Keratinocyte (primary cell): ENCODE measurements at regions not wholly inside any gene's neighbourhood (a gene's known extent, or its start where the extent isn't known, plus 50 kb on each side); places are given as distances from the start of the nearest gene placed in this dataset.

Experiments used
- DNase-seq: peaks from one replicate; pipeline ENCODE4 v3.0.0-alpha.2; 2011; ENCODE audit warnings: low read depth, missing footprints, low spot score
- FAIRE-seq: peaks from 2 replicates; lab custom pipeline; 2011; peaks lifted over from hg19 to GRCh38; lab: Jason Lieb, UNC
- H2AFZ ChIP-seq: 2 replicates; pipeline ENCODE4 v1.6.0; 2012; ENCODE audit warnings: low read length, control low read depth, inconsistent platforms; ENCODE audit not compliant: control insufficient read depth
- H3K27ac ChIP-seq: 2 replicates; pipeline ENCODE4 v1.5.1; 2011; ENCODE audit warnings: low read length; ENCODE audit not compliant: control insufficient read depth, insufficient read depth
- H3K27me3 ChIP-seq: 3 replicates; pipeline ENCODE4 v1.6.0; 2011; ENCODE audit warnings: low read length; ENCODE audit not compliant: control insufficient read depth, insufficient read depth; ENCODE audit errors: extremely low read depth
- H3K36me3 ChIP-seq, 2 experiments: 2 replicates in 1 of 2; 3 replicates in 1 of 2; pipeline ENCODE4 v1.5.1; 2011; ENCODE audit warnings: low read length in 2 of 2, mild to moderate bottlenecking in 1 of 2; ENCODE audit not compliant: control insufficient read depth in 2 of 2, insufficient read depth in 2 of 2; ENCODE audit errors: extremely low read depth in 1 of 2
- H3K4me1 ChIP-seq: 3 replicates; pipeline ENCODE4 v1.5.1; 2011; ENCODE audit warnings: low read length; ENCODE audit not compliant: control insufficient read depth, insufficient read depth; ENCODE audit errors: extremely low read depth
- H3K4me2 ChIP-seq: 3 replicates; pipeline ENCODE4 v1.6.0; 2011; ENCODE audit warnings: low read depth, low read length; ENCODE audit not compliant: control insufficient read depth, insufficient read depth; ENCODE audit errors: extremely low read depth
- H3K4me3 ChIP-seq, 3 experiments: fragments of 200-600 bp in 1 of 3; sonication (generic) in 1 of 3; 2 replicates in 2 of 3; 3 replicates in 1 of 3; pipeline ENCODE4 v1.5.1; 2011 to 2016; ENCODE audit warnings: low read length in 3 of 3, mild to moderate bottlenecking in 3 of 3, control low read depth in 2 of 3, inconsistent platforms in 1 of 3, low read depth in 1 of 3, mixed read lengths in 1 of 3, mixed run types in 1 of 3, moderate library complexity in 1 of 3; ENCODE audit not compliant: control insufficient read depth in 2 of 3, insufficient read depth in 2 of 3; ENCODE audit errors: extremely low read depth in 1 of 3
- H3K79me2 ChIP-seq: 2 replicates; pipeline ENCODE4 v1.6.0; 2012; ENCODE audit warnings: low read length; ENCODE audit not compliant: control insufficient read depth, insufficient read depth
- H3K9ac ChIP-seq: 3 replicates; pipeline ENCODE4 v1.6.0; 2011; ENCODE audit warnings: low read length; ENCODE audit not compliant: control insufficient read depth, insufficient read depth; ENCODE audit errors: extremely low read depth
- H3K9me1 ChIP-seq: 3 replicates; pipeline ENCODE4 v1.6.0; 2011; ENCODE audit warnings: low read length; ENCODE audit not compliant: control insufficient read depth, insufficient read depth; ENCODE audit errors: extremely low read depth
- H3K9me3 ChIP-seq: 2 replicates; pipeline ENCODE4 v1.5.1; 2012; ENCODE audit warnings: low read depth, low read length; ENCODE audit not compliant: control insufficient read depth
- H4K20me1 ChIP-seq: 3 replicates; pipeline ENCODE4 v1.6.0; 2011; ENCODE audit warnings: low read length; ENCODE audit not compliant: control insufficient read depth, insufficient read depth; ENCODE audit errors: extremely low read depth
- EZH2 ChIP-seq: IDR thresholded peaks from one replicate; pipeline ENCODE4 v1.6.1; 2012; ENCODE audit warnings: inconsistent platforms, mild to moderate bottlenecking, low read length, moderate library complexity
- dilution Hi-C: fragments of 300-500 bp; cut with MboI; formaldehyde crosslinking; loops from one replicate; pipeline ENCODE4 v1.7.0; 2020; ENCODE audit warnings: low sequenced_read_pairs; ENCODE audit not compliant: extremely low pct_ligation_motif_present
- TF ChIP-seq, protein P1 (sequence below), 3 experiments: IDR thresholded peaks in 1 of 3; conservative IDR thresholded peaks in 1 of 3; optimal IDR thresholded peaks in 1 of 3; 2 replicates in 2 of 3; 3 replicates in 1 of 3; pipeline versions ENCODE3 to v1.5.1; 2011; ENCODE audit warnings: low read length in 3 of 3, mild to moderate bottlenecking in 3 of 3, moderate library complexity in 2 of 3, control low read depth in 1 of 3, inconsistent platforms in 1 of 3; ENCODE audit not compliant: insufficient read depth in 2 of 3; ENCODE audit errors: extremely low read depth in 1 of 3

GRCh38 chr7:115099906-115100305 is 178.0 kb downstream of the MDFIC start:
- no peak for DNase-seq
- Histone ChIP-seq H3K9ac (no peak overlapping the region), H2AFZ (peak overlapping the region; percentile 24), H3K9me3 (no peaks in the 10 kb centered on the region), H3K36me3 (no peaks in the 10 kb centered on the region), H3K27ac (no peak overlapping the region), H3K4me1 (peaks cover 21% of the 10 kb centered on the region), H4K20me1 (no peaks in the 10 kb centered on the region), H3K79me2 (no peaks in the 10 kb centered on the region), H3K4me3 (no peak overlapping the region), H3K4me2 (peak overlapping the region; percentile 34), H3K9me1 (no peaks in the 10 kb centered on the region), H3K27me3 (no peaks in the 10 kb centered on the region)
- dilution Hi-C loops = no loop called here
- FAIRE-seq = peak; percentile 61
- TF ChIP-seq EZH2 = no peak
- TF ChIP-seq, protein P1, sequence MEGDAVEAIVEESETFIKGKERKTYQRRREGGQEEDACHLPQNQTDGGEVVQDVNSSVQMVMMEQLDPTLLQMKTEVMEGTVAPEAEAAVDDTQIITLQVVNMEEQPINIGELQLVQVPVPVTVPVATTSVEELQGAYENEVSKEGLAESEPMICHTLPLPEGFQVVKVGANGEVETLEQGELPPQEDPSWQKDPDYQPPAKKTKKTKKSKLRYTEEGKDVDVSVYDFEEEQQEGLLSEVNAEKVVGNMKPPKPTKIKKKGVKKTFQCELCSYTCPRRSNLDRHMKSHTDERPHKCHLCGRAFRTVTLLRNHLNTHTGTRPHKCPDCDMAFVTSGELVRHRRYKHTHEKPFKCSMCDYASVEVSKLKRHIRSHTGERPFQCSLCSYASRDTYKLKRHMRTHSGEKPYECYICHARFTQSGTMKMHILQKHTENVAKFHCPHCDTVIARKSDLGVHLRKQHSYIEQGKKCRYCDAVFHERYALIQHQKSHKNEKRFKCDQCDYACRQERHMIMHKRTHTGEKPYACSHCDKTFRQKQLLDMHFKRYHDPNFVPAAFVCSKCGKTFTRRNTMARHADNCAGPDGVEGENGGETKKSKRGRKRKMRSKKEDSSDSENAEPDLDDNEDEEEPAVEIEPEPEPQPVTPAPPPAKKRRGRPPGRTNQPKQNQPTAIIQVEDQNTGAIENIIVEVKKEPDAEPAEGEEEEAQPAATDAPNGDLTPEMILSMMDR (optimal IDR thresholded peaks at IDR 0.05 in 1 of 3, IDR thresholded peaks at IDR 0.05 in 1 of 3, conservative IDR thresholded peaks at IDR 0.05 in 1 of 3; ENCODE audit: extremely low read depth in 1 of 3, insufficient read depth in 2 of 3, low read length in 3 of 3) = no peak

DNA sequence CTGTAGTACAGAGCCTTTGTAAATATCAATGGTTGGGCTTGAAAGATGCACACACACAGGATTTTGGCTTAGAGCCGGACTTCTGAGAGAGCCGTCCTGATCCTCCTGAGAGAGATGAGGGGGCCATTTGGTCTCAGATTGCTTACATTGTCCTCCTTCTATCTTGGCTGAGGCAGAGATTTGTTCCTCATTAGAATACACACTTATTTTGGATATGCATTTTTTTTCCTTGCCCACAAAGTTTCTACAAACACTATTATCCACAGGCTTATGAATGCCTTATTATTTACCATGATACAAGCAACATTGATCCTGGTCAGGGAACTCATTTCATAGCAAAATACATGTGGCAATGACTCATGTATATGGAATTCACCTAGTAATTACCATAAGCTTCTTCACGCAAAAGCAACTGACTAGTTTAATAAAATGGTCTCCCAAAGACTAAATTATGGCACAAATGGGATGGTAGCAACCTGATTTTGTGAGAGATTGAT is 175.3 kb downstream of the MDFIC start:
- Histone ChIP-seq H3K4me2 (peak overlapping the region; percentile 40), H3K4me3 (no peak overlapping the region), H3K27ac (peak overlapping the region; percentile 6), H3K4me1 (peaks cover 21% of the 10 kb centered on the region), H3K79me2 (no peaks in the 10 kb centered on the region), H4K20me1 (no peaks in the 10 kb centered on the region), H2AFZ (peak overlapping the region; percentile 85), H3K36me3 (no peaks in the 10 kb centered on the region), H3K27me3 (no peaks in the 10 kb centered on the region), H3K9ac (no peak overlapping the region), H3K9me3 (no peaks in the 10 kb centered on the region), H3K9me1 (no peaks in the 10 kb centered on the region)
- peak; percentile 41 for DNase-seq
- TF ChIP-seq, protein P1 (optimal IDR thresholded peaks at IDR 0.05 in 1 of 3, IDR thresholded peaks at IDR 0.05 in 1 of 3, conservative IDR thresholded peaks at IDR 0.05 in 1 of 3; ENCODE audit: extremely low read depth in 1 of 3, insufficient read depth in 2 of 3, low read length in 3 of 3) = no peak
- no peak for TF ChIP-seq EZH2
- FAIRE-seq = peak; percentile 69
- dilution Hi-C loops = no loop called here
